Naive B cell (primary cell): ENCODE measurements at regions not wholly inside any gene's neighbourhood (a gene's known extent, or its start where the extent isn't known, plus 50 kb on each side); places are given as distances from the start of the nearest gene placed in this dataset.
A peak's percentile ranks its signal among the peaks of the same experiment; 100 is the strongest.

Experiments
- ATAC-seq, 2 donors: fragments of 150-1000 bp; cut with Tn5 transposase; 2 replicates each; pipeline ENCODE4 v1.10.0; 2021; ENCODE audit warnings: low read depth in 2 of 2, mild to moderate bottlenecking in 2 of 2, moderate library complexity in 2 of 2
- DNase-seq: peaks from one replicate; pipeline ENCODE4 v3.0.0; 2022
- H3K27ac Mint-ChIP-seq, 6 donors: one replicate each; pipeline ENCODE4 v1.8.0; 2020 to 2022; ENCODE audit warnings: mild to moderate bottlenecking in 6 of 6, mixed read lengths in 6 of 6, moderate library complexity in 5 of 6, inconsistent platforms in 2 of 6
- H3K27me3 Mint-ChIP-seq, 3 donors: one replicate each; pipeline ENCODE4 v1.8.0; 2021 to 2022; ENCODE audit warnings: mixed read lengths in 3 of 3, mild to moderate bottlenecking in 1 of 3
- H3K36me3 Mint-ChIP-seq, 2 donors: one replicate each; pipeline ENCODE4 v1.8.0; 2020 to 2022; ENCODE audit warnings: mixed read lengths in 2 of 2, inconsistent platforms in 1 of 2, mild to moderate bottlenecking in 1 of 2
- H3K4me1 Mint-ChIP-seq, 3 donors: one replicate each; pipeline ENCODE4 v1.8.0; 2020 to 2022; ENCODE audit warnings: mixed read lengths in 3 of 3, inconsistent platforms in 1 of 3, mild to moderate bottlenecking in 1 of 3, moderate library complexity in 1 of 3
- H3K4me3 Mint-ChIP-seq, 8 donors: one replicate each; pipeline ENCODE4 v1.8.0; 2020 to 2022; ENCODE audit warnings: mild to moderate bottlenecking in 8 of 8, mixed read lengths in 8 of 8, moderate library complexity in 8 of 8, inconsistent platforms in 2 of 8
- H3K9me3 Mint-ChIP-seq, 7 donors: one replicate each; pipeline ENCODE4 v1.8.0; 2020 to 2022; ENCODE audit warnings: mixed read lengths in 7 of 7, mild to moderate bottlenecking in 5 of 7, inconsistent platforms in 2 of 7, moderate library complexity in 1 of 7

GRCh38 chr10:128774979-128775378 lies 648.8 kb upstream of the MKI67 start:
- Mint-ChIP-seq H3K36me3 (no peaks in the 10 kb centered on the region), H3K27me3 (peaks cover 0 to 6% (median 4%) of the 10 kb centered on the region in 3 donors), H3K4me3 (no peak overlapping the region), H3K9me3 (peaks cover 4 to 27% (median 11%) of the 10 kb centered on the region in 7 donors), H3K27ac (no peak overlapping the region), H3K4me1 (no peaks in the 10 kb centered on the region)
- no peak for ATAC-seq
- DNase-seq: no peak

GRCh38 chr10:128775743-128776142 lies 649.5 kb upstream of the MKI67 start:
- Mint-ChIP-seq H3K27ac (no peak overlapping the region), H3K9me3 (peaks cover 4 to 27% (median 11%) of the 10 kb centered on the region in 7 donors), H3K4me1 (no peaks in the 10 kb centered on the region), H3K36me3 (no peaks in the 10 kb centered on the region), H3K27me3 (peaks cover 0 to 6% (median 4%) of the 10 kb centered on the region in 3 donors), H3K4me3 (no peak overlapping the region)
- DNase-seq (no peak), ATAC-seq (no peak)

GRCh38 chr10:128776673-128777252 lies 650.5 kb upstream of the MKI67 start:
- Mint-ChIP-seq H3K36me3 (no peaks in the 10 kb centered on the region), H3K27me3 (peaks cover 0 to 6% (median 4%) of the 10 kb centered on the region in 3 donors), H3K9me3 (peaks cover 4 to 17% (median 9%) of the 10 kb centered on the region in 7 donors), H3K27ac (no peak overlapping the region), H3K4me3 (no peak overlapping the region), H3K4me1 (no peaks in the 10 kb centered on the region)
- DNase-seq: no peak
- ATAC-seq: no peak

- Mint-ChIP-seq H3K9me3 (peaks cover 4 to 12% (median 6%) of the 10 kb centered on the region in 7 donors), H3K4me3 (no peak overlapping the region), H3K27me3 (peaks cover 0 to 4% (median 2%) of the 10 kb centered on the region in 3 donors), H3K27ac (no peak overlapping the region), H3K36me3 (no peaks in the 10 kb centered on the region), H3K4me1 (no peaks in the 10 kb centered on the region)
- no peak for ATAC-seq
- DNase-seq: no peak
These were observed 651.1 kb upstream of the MKI67 start for GRCh38 chr10:128777342-128777741.

- ATAC-seq (no peak), DNase-seq (no peak)
- Mint-ChIP-seq H3K36me3 (no peaks in the 10 kb centered on the region), H3K4me1 (no peaks in the 10 kb centered on the region), H3K27ac (peak overlapping the region in 1 of 6 donors; percentile 14), H3K9me3 (peaks cover 0 to 2% (median 0%) of the 10 kb centered on the region in 7 donors), H3K4me3 (no peak overlapping the region), H3K27me3 (peaks cover 0 to 4% (median 0%) of the 10 kb centered on the region in 3 donors)
These were observed 653.2 kb upstream of the MKI67 start for GRCh38 chr10:128779416-128779815.

GRCh38 chr10:128780156-128780761 lies 654.0 kb upstream of the MKI67 start:
- ATAC-seq (no peak), DNase-seq (no peak)
- H3K27ac Mint-ChIP-seq: no peak overlapping the region
- no peaks in the 10 kb centered on the region for H3K36me3 Mint-ChIP-seq
- H3K4me1 Mint-ChIP-seq: no peaks in the 10 kb centered on the region
- peaks cover 0 to 4% (median 0%) of the 10 kb centered on the region in 3 donors for H3K27me3 Mint-ChIP-seq
- H3K9me3 Mint-ChIP-seq: peaks cover 0 to 4% (median 0%) of the 10 kb centered on the region in 7 donors
- no peak overlapping the region for H3K4me3 Mint-ChIP-seq

GRCh38 chr10:128781637-128782036 lies 655.4 kb upstream of the MKI67 start:
- Mint-ChIP-seq H3K27ac (no peak overlapping the region), H3K27me3 (peaks cover 0 to 4% (median 0%) of the 10 kb centered on the region in 3 donors), H3K4me3 (no peak overlapping the region), H3K4me1 (no peaks in the 10 kb centered on the region), H3K36me3 (no peaks in the 10 kb centered on the region), H3K9me3 (peaks cover 0 to 4% (median 0%) of the 10 kb centered on the region in 7 donors)
- DNase-seq (no peak), ATAC-seq (no peak)

- Mint-ChIP-seq H3K4me1 (no peaks in the 10 kb centered on the region), H3K9me3 (peaks cover 0 to 3% (median 0%) of the 10 kb centered on the region in 7 donors), H3K27ac (no peak overlapping the region), H3K4me3 (no peak overlapping the region), H3K36me3 (no peaks in the 10 kb centered on the region), H3K27me3 (no peaks in the 10 kb centered on the region)
- DNase-seq (no peak), ATAC-seq (no peak)
These were observed 658.2 kb upstream of the MKI67 start for GRCh38 chr10:128784444-128784843.

GRCh38 chr10:128792426-128793140 lies 666.4 kb upstream of the MKI67 start:
- no peaks in the 10 kb centered on the region for H3K4me1 Mint-ChIP-seq
- no peaks in the 10 kb centered on the region for H3K27me3 Mint-ChIP-seq
- peaks cover 0 to 3% (median 0%) of the 10 kb centered on the region in 7 donors for H3K9me3 Mint-ChIP-seq
- ATAC-seq (no peak), DNase-seq (no peak)
- no peak overlapping the region for H3K27ac Mint-ChIP-seq
- H3K36me3 Mint-ChIP-seq: no peaks in the 10 kb centered on the region
- no peak overlapping the region for H3K4me3 Mint-ChIP-seq

- ATAC-seq: no peak
- H3K27me3 Mint-ChIP-seq: no peaks in the 10 kb centered on the region
- no peaks in the 10 kb centered on the region for H3K36me3 Mint-ChIP-seq
- no peak overlapping the region for H3K27ac Mint-ChIP-seq
- no peak for DNase-seq
- H3K9me3 Mint-ChIP-seq: peaks cover 0 to 3% (median 0%) of the 10 kb centered on the region in 7 donors
- H3K4me1 Mint-ChIP-seq: no peaks in the 10 kb centered on the region
- H3K4me3 Mint-ChIP-seq: no peak overlapping the region
These were observed 667.8 kb upstream of the MKI67 start for GRCh38 chr10:128793726-128794655.

- Mint-ChIP-seq H3K27me3 (no peaks in the 10 kb centered on the region), H3K27ac (no peak overlapping the region), H3K4me1 (no peaks in the 10 kb centered on the region), H3K36me3 (no peaks in the 10 kb centered on the region), H3K9me3 (peaks cover 0 to 3% (median 0%) of the 10 kb centered on the region in 7 donors), H3K4me3 (no peak overlapping the region)
- no peak for DNase-seq
- ATAC-seq: no peak
These were observed 670.2 kb upstream of the MKI67 start for GRCh38 chr10:128796396-128796912.

- peaks cover 0 to 2% (median 0%) of the 10 kb centered on the region in 7 donors for H3K9me3 Mint-ChIP-seq
- ATAC-seq (no peak), DNase-seq (no peak)
- H3K4me1 Mint-ChIP-seq: no peaks in the 10 kb centered on the region
- no peak overlapping the region for H3K27ac Mint-ChIP-seq
- H3K36me3 Mint-ChIP-seq: no peaks in the 10 kb centered on the region
- no peak overlapping the region for H3K4me3 Mint-ChIP-seq
- no peaks in the 10 kb centered on the region for H3K27me3 Mint-ChIP-seq
These were observed 665.0 kb upstream of the MGMT start for GRCh38 chr10:128802062-128802461.

- DNase-seq (no peak), ATAC-seq (no peak)
- no peaks in the 10 kb centered on the region for H3K4me1 Mint-ChIP-seq
- H3K4me3 Mint-ChIP-seq: no peak overlapping the region
- no peaks in the 10 kb centered on the region for H3K27me3 Mint-ChIP-seq
- no peak overlapping the region for H3K27ac Mint-ChIP-seq
- peaks cover 0 to 4% (median 2%) of the 10 kb centered on the region in 7 donors for H3K9me3 Mint-ChIP-seq
- H3K36me3 Mint-ChIP-seq: no peaks in the 10 kb centered on the region
These were observed 663.3 kb upstream of the MGMT start for GRCh38 chr10:128803790-128804189.
